Upper lobe of left lung (tissue), 4 donors: ENCODE measurements at regions not wholly inside any gene's neighbourhood (a gene's known extent, or its start where the extent isn't known, plus 50 kb on each side); places are given as distances from the start of the nearest gene placed in this dataset.

Experiments
- CTCF ChIP-seq, 6 experiments: fragments of 450-650 bp in 4 of 6; fragments of 200-600 bp in 2 of 6; sonication (generic) in 2 of 6; IDR thresholded peaks; one replicate each; pipeline ENCODE4 v1.5.1; 2016 to 2019; ENCODE audit warnings: antibody characterized with exemption in 6 of 6
- EP300 ChIP-seq, 4 donors: sonication (generic); formaldehyde crosslinking; IDR thresholded peaks; one replicate each; pipeline ENCODE4 v1.5.1; 2017; ENCODE audit warnings: antibody characterized with exemption in 4 of 4, control low read depth in 2 of 4
- POLR2A ChIP-seq, 4 donors: fragments of 450-650 bp; IDR thresholded peaks; one replicate each; pipeline ENCODE4 v1.5.1; 2016 to 2017; ENCODE audit warnings: antibody characterized with exemption in 4 of 4, mild to moderate bottlenecking in 2 of 4
- POLR2AphosphoS5 ChIP-seq, 2 donors: sonication (generic); formaldehyde crosslinking; IDR thresholded peaks; one replicate each; pipeline ENCODE4 v1.5.1; 2017; ENCODE audit warnings: antibody characterized with exemption in 2 of 2

GRCh38 chr2:14125624-14126293 is 506.8 kb upstream of the LRATD1 start:
- TF ChIP-seq CTCF (IDR thresholded peaks at IDR 0.05), result no peak
- no peak for TF ChIP-seq POLR2A (IDR thresholded peaks at IDR 0.05)
- TF ChIP-seq POLR2AphosphoS5 (IDR thresholded peaks at IDR 0.05), result no peak
- no peak for TF ChIP-seq EP300 (IDR thresholded peaks at IDR 0.05)
